ENCODE measurements at regions not wholly inside any gene's neighbourhood (a gene's known extent, or its start where the extent isn't known, plus 50 kb on each side); places are given as distances from the start of the nearest gene placed in this dataset.

DNA sequence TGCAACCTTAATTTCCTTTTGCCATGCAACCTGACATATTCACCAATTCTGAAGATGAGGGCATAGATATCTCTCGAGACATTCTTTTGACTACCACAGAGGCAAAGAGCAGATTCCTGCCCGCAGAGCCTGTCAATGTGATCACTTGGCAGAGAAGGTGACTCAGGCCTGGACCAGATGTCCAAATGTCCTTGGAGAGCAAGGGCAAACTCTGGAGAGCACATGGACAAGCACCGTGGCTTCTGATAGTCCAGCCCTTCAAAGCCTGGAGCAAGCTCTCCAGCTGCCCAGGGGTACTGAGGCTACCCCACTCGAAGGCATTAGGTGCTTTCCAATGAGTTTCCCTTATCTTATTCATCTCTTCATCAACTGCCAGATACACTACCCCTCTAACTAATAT, 50.4 kb upstream of the ALDH1B1 start:
- no peak for TF ChIP-seq ZNF274 (IDR thresholded peaks at IDR 0.05; ENCODE audit: low read depth, low read length)
- TF ChIP-seq SUZ12 (IDR thresholded peaks at IDR 0.05; ENCODE audit: extremely low read depth, insufficient read depth, insufficient read length): no peak
- TF ChIP-seq YY1 (IDR thresholded peaks at IDR 0.05; ENCODE audit: insufficient read depth, insufficient read length): no peak
